ENCODE measurements at regions not wholly inside any gene's neighbourhood (a gene's known extent, or its start where the extent isn't known, plus 50 kb on each side); places are given as distances from the start of the nearest gene placed in this dataset.

- no peak overlapping the region for H3K4me3 ChIP-seq (ENCODE audit: low read depth, low read length)
- no peak for TF ChIP-seq CTCF (IDR thresholded peaks at IDR 0.05; ENCODE audit: insufficient read depth, low read depth, low read length, missing control alignments)
- DNase-seq (ENCODE audit: low read depth): no peak
These were observed 213.1 kb upstream of the NECTIN3 start for GRCh38 chr3:110858549-110858948.

GRCh38 chr3:110859336-110859735 is 212.3 kb upstream of the NECTIN3 start:
- TF ChIP-seq CTCF (IDR thresholded peaks at IDR 0.05; ENCODE audit: insufficient read depth, low read depth, low read length, missing control alignments): no peak
- H3K4me3 ChIP-seq (ENCODE audit: low read depth, low read length): no peak overlapping the region
- DNase-seq (ENCODE audit: low read depth): no peak

- DNase-seq (ENCODE audit: low read depth): no peak
- TF ChIP-seq CTCF (IDR thresholded peaks at IDR 0.05; ENCODE audit: insufficient read depth, low read depth, low read length, missing control alignments): no peak
- H3K4me3 ChIP-seq (ENCODE audit: low read depth, low read length): no peak overlapping the region
These were observed 211.6 kb upstream of the NECTIN3 start for GRCh38 chr3:110859993-110860392.

- no peak for DNase-seq (ENCODE audit: low read depth)
- no peak for TF ChIP-seq CTCF (IDR thresholded peaks at IDR 0.05; ENCODE audit: insufficient read depth, low read depth, low read length, missing control alignments)
- no peak overlapping the region for H3K4me3 ChIP-seq (ENCODE audit: low read depth, low read length)
These were observed 205.7 kb upstream of the NECTIN3 start for GRCh38 chr3:110865934-110866333.

GRCh38 chr3:110868106-110868505 is 203.5 kb upstream of the NECTIN3 start:
- no peak for TF ChIP-seq CTCF (IDR thresholded peaks at IDR 0.05; ENCODE audit: insufficient read depth, low read depth, low read length, missing control alignments)
- H3K4me3 ChIP-seq (ENCODE audit: low read depth, low read length): no peak overlapping the region
- DNase-seq (ENCODE audit: low read depth): no peak

GRCh38 chr3:110869736-110870135 is 201.9 kb upstream of the NECTIN3 start:
- TF ChIP-seq CTCF (IDR thresholded peaks at IDR 0.05; ENCODE audit: insufficient read depth, low read depth, low read length, missing control alignments): no peak
- no peak for DNase-seq (ENCODE audit: low read depth)
- no peak overlapping the region for H3K4me3 ChIP-seq (ENCODE audit: low read depth, low read length)

- DNase-seq (ENCODE audit: low read depth): no peak
- no peak for TF ChIP-seq CTCF (IDR thresholded peaks at IDR 0.05; ENCODE audit: insufficient read depth, low read depth, low read length, missing control alignments)
- H3K4me3 ChIP-seq (ENCODE audit: low read depth, low read length): no peak overlapping the region
These were observed 199.7 kb upstream of the NECTIN3 start for GRCh38 chr3:110871869-110872268.
